ENCODE measurements at regions not wholly inside any gene's neighbourhood (a gene's known extent, or its start where the extent isn't known, plus 50 kb on each side); places are given as distances from the start of the nearest gene placed in this dataset.

DNA sequence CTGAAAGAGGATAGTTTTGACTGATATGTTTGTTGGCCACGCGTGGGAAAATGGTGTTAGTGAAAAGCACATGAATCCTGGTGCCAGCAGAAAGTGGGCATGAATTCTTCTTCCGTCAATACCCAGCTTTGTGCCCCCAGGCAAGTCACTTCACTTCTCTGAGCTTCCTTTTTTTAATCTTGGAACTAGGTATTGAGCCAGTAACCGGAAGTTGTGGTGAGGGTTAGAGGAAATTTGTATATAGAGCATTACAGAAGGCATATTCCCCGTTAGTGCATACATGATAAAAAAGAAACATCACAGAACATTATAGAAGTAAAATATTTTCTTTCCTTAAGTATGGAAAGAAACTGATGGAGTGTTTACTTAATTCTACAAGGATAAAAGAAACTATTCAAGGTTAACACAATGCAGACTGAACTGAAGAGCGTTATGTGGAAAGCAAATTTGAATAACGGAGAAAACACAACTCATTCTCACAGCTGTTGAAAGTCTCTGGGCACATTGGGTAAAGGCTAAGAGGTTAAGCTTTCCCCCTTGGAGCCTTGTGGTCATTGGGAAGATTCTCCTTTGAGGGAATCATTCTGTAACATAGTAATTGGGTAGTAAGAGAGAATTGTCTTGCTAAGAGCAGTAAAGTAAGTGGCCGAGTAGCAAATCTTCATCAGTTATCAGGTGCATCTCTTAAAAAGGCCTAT, 223.1 kb downstream of the BCAS1 start:
- H3K27ac ChIP-seq (ENCODE audit: low read length): no peak overlapping the region
- H3K4me1 ChIP-seq (ENCODE audit: control insufficient read depth, insufficient read depth, low read length): peaks cover 2% of the 10 kb centered on the region
- no peak overlapping the region for H3K4me3 ChIP-seq (ENCODE audit: low read length)
- DNase-seq: peak; percentile 39
- 94% methylated on average over 3 of the region's 8 CpGs for WGBS (ENCODE audit: insufficient coverage)
- no peaks in the 10 kb centered on the region for H3K36me3 ChIP-seq (ENCODE audit: control insufficient read depth, insufficient read depth, low read length)
- no peaks in the 10 kb centered on the region for H3K27me3 ChIP-seq (ENCODE audit: control insufficient read depth, insufficient read depth, low read length)
- H3K9me3 ChIP-seq (replicated peaks; ENCODE audit: control insufficient read depth, low read depth, low read length): no peaks in the 10 kb centered on the region

DNA sequence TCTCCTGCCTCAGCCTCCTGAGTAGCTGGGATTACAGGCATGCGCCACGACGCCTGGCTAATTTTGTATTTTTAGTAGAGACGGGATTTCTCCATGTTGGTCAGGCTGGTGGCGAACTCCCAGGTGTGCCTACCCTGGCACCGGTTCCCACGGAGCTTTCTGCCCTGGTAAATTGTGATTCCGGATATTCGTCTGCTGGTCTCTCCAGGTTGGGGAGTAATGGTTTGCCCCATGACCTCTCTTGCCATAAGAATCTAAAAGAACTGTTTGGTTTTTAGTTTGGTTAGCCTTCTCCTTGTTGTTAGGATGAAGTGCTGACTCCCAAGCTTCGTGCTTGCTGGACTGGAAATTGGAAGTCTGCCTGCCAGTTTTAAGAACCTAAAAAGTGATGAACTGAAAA, 223.8 kb downstream of the BCAS1 start:
- no peaks in the 10 kb centered on the region for H3K4me1 ChIP-seq (ENCODE audit: control insufficient read depth, insufficient read depth, low read length)
- H3K4me3 ChIP-seq (ENCODE audit: low read length): no peak overlapping the region
- no peaks in the 10 kb centered on the region for H3K36me3 ChIP-seq (ENCODE audit: control insufficient read depth, insufficient read depth, low read length)
- no peak for DNase-seq
- 83% methylated on average over 7 of the region's 10 CpGs for WGBS (ENCODE audit: insufficient coverage)
- no peaks in the 10 kb centered on the region for H3K9me3 ChIP-seq (replicated peaks; ENCODE audit: control insufficient read depth, low read depth, low read length)
- H3K27me3 ChIP-seq (ENCODE audit: control insufficient read depth, insufficient read depth, low read length): no peaks in the 10 kb centered on the region
- H3K27ac ChIP-seq (ENCODE audit: low read length): no peak overlapping the region

DNA sequence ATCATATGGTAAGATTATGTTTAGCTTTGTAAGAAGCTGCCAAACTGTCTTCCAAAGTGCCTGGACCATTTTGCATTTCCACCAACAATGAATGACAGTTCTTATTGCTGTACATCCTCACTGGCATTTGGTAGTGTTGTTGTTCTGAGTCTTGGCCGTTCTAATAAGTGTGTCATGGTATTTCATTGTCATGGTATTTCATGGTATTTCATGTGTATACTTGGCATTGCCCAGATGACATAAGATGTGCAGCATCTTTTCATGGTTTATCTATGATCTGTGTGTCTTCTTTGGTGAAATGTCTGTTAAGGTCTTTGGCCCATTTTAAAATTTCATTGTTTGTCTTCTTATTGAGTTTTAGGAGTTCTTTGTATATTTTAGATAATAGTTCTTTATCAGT, 224.4 kb downstream of the BCAS1 start:
- Histone ChIP-seq H3K4me1 (ENCODE audit: control insufficient read depth, insufficient read depth, low read length) (no peaks in the 10 kb centered on the region), H3K27me3 (ENCODE audit: control insufficient read depth, insufficient read depth, low read length) (no peaks in the 10 kb centered on the region), H3K9me3 (replicated peaks; ENCODE audit: control insufficient read depth, low read depth, low read length) (no peaks in the 10 kb centered on the region), H3K4me3 (ENCODE audit: low read length) (no peak overlapping the region), H3K36me3 (ENCODE audit: control insufficient read depth, insufficient read depth, low read length) (no peaks in the 10 kb centered on the region), H3K27ac (ENCODE audit: low read length) (no peak overlapping the region)
- no peak for DNase-seq
- no CpG with 5 or more reads among the region's 1 CpG for WGBS (ENCODE audit: insufficient coverage)

DNA sequence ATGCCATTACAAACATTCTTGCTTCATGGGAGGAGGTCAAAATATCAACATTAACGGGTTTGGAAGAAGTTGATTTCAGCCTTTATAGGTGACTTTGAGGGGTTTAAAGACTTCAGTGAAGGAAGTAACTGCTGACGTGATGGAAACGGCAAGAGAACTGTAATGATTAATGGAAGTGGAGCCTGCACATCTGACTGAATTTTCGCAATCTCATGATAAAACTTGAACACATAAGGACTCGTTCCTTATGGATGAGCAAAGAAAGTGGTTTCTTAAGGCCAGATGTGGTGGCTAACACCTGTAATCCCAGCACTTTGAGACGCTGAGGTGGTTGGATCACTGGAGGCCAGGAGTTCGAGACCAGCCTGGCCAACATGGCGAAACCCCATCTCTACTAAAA, 226.1 kb downstream of the BCAS1 start:
- peaks cover 3% of the 10 kb centered on the region for H3K4me1 ChIP-seq (ENCODE audit: control insufficient read depth, insufficient read depth, low read length)

DNA sequence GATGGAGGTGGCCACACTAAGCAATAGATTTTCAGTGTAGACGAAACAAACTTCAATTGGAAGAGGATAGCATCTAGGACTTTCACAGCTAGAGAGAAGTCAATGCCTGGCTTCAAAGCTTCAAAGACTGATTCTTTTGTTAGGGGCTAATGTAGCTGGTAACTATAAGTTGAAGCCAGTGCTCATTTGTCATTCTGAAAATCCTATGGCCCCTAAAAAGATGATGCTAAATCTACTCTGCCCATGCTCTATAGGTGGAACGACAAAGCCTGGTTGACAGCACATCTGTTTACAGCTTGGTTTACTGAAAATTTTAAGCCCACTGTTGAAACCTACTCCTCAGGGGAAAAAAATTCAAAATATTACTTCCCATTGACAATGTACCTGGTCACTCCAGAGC, 226.7 kb downstream of the BCAS1 start:
- H3K4me3 ChIP-seq (ENCODE audit: low read length): no peak overlapping the region
- H3K36me3 ChIP-seq (ENCODE audit: control insufficient read depth, insufficient read depth, low read length): no peaks in the 10 kb centered on the region
- no CpG with 5 or more reads among the region's 2 CpGs for WGBS (ENCODE audit: insufficient coverage)
- H3K9me3 ChIP-seq (replicated peaks; ENCODE audit: control insufficient read depth, low read depth, low read length): no peaks in the 10 kb centered on the region
- peaks cover 3% of the 10 kb centered on the region for H3K4me1 ChIP-seq (ENCODE audit: control insufficient read depth, insufficient read depth, low read length)
- H3K27ac ChIP-seq (ENCODE audit: low read length): no peak overlapping the region
- no peaks in the 10 kb centered on the region for H3K27me3 ChIP-seq (ENCODE audit: control insufficient read depth, insufficient read depth, low read length)
- no peak for DNase-seq

More for the DNA sequence above, 226.1 kb downstream of the BCAS1 start:
- WGBS (ENCODE audit: insufficient coverage): 83% methylated on average over 3 of the region's 8 CpGs
- H3K4me3 ChIP-seq (ENCODE audit: low read length): no peak overlapping the region
- H3K9me3 ChIP-seq (replicated peaks; ENCODE audit: control insufficient read depth, low read depth, low read length): no peaks in the 10 kb centered on the region
- H3K27ac ChIP-seq (ENCODE audit: low read length): no peak overlapping the region
- no peaks in the 10 kb centered on the region for H3K36me3 ChIP-seq (ENCODE audit: control insufficient read depth, insufficient read depth, low read length)
- no peak for DNase-seq
- no peaks in the 10 kb centered on the region for H3K27me3 ChIP-seq (ENCODE audit: control insufficient read depth, insufficient read depth, low read length)

DNA sequence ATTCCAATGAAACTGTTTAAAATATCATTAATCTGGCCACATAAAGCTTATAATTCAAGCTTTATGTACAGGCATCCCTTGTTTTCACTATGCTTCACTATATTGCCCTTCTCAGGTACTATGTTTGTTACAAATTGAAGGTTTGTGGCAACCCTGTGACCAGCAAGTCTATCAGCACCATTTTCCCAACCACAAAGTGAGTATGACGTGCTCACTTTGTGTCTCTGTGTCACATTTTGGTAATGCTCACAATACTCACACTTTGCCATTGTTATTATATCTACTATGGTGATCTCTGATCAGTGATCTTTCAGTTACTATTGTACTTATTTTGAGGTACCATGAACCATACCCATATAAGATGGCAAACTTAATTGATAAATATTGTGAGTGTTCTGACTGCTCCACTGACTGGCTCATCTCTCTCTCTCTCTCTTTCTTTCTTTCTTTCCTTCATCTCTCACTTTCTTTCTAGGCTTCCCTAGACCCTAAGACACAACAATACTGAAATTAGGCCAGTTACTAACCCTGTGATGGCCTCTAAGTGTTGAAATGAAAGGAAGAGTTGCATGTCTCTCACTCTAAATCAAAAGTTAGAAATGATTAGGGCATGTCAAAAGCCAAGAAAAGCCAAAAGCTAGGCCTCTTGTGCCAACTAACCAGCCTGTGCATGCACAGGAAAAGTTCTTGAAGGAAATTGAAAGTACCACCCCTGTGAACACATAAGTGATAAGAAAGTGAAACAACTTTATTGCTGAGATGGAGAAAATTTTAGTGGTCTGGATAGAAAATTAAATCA, 227.9 kb downstream of the BCAS1 start:
- Histone ChIP-seq H3K4me3 (ENCODE audit: low read length) (no peak overlapping the region), H3K9me3 (replicated peaks; ENCODE audit: control insufficient read depth, low read depth, low read length) (no peaks in the 10 kb centered on the region), H3K27me3 (ENCODE audit: control insufficient read depth, insufficient read depth, low read length) (no peaks in the 10 kb centered on the region), H3K4me1 (ENCODE audit: control insufficient read depth, insufficient read depth, low read length) (peaks cover 3% of the 10 kb centered on the region), H3K36me3 (ENCODE audit: control insufficient read depth, insufficient read depth, low read length) (no peaks in the 10 kb centered on the region), H3K27ac (ENCODE audit: low read length) (no peak overlapping the region)
- no peak for DNase-seq
- no CpG with 5 or more reads among the region's 1 CpG for WGBS (ENCODE audit: insufficient coverage)

DNA sequence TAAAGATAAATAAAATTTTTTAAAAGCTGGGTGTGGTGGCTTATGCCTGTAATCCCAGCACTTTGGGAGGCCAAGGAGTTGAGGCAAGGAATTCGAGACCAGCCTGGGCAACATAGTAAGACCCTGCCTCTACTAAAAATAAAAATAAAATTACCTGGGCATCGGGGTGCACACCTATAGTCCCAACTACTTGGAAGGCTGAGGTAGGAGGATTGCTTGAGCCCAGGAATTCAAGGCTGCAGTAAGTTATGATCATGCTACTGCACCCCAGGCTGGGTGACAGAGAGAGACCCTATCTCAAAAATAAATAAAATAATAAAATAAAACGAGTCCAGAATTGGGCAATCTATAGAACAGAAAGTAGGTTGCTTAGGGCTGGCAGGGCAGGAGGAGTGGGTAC, 228.7 kb downstream of the BCAS1 start:
- no peaks in the 10 kb centered on the region for H3K9me3 ChIP-seq (replicated peaks; ENCODE audit: control insufficient read depth, low read depth, low read length)
- no peak for DNase-seq
- H3K36me3 ChIP-seq (ENCODE audit: control insufficient read depth, insufficient read depth, low read length): no peaks in the 10 kb centered on the region
- no peaks in the 10 kb centered on the region for H3K27me3 ChIP-seq (ENCODE audit: control insufficient read depth, insufficient read depth, low read length)
- H3K4me3 ChIP-seq (ENCODE audit: low read length): no peak overlapping the region
- no peak overlapping the region for H3K27ac ChIP-seq (ENCODE audit: low read length)
- WGBS (ENCODE audit: insufficient coverage): no CpG with 5 or more reads among the region's 3 CpGs
- H3K4me1 ChIP-seq (ENCODE audit: control insufficient read depth, insufficient read depth, low read length): peaks cover 3% of the 10 kb centered on the region

DNA sequence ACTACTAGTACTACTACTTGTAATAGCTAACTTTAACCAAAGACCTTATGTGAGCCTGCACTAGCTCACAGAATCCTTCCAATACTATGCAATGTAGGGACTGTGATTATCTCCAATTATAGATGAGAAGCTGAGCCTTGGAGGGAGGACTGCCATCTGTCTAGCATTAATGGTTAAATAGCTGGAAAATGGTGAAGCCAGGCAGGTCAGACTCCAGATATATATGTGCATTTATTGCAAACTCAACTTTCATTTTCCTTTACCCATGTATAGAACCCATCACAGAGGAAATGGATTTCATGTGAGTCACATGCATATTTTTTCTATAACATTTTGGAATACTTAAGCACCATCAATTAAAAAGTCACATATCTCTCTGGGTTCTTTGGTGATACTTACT, 229.9 kb downstream of the BCAS1 start:
- Histone ChIP-seq H3K4me1 (ENCODE audit: control insufficient read depth, insufficient read depth, low read length) (peaks cover 3% of the 10 kb centered on the region), H3K9me3 (replicated peaks; ENCODE audit: control insufficient read depth, low read depth, low read length) (no peaks in the 10 kb centered on the region), H3K27ac (ENCODE audit: low read length) (no peak overlapping the region), H3K4me3 (ENCODE audit: low read length) (no peak overlapping the region), H3K36me3 (ENCODE audit: control insufficient read depth, insufficient read depth, low read length) (no peaks in the 10 kb centered on the region), H3K27me3 (ENCODE audit: control insufficient read depth, insufficient read depth, low read length) (no peaks in the 10 kb centered on the region)
- no peak for DNase-seq

DNA sequence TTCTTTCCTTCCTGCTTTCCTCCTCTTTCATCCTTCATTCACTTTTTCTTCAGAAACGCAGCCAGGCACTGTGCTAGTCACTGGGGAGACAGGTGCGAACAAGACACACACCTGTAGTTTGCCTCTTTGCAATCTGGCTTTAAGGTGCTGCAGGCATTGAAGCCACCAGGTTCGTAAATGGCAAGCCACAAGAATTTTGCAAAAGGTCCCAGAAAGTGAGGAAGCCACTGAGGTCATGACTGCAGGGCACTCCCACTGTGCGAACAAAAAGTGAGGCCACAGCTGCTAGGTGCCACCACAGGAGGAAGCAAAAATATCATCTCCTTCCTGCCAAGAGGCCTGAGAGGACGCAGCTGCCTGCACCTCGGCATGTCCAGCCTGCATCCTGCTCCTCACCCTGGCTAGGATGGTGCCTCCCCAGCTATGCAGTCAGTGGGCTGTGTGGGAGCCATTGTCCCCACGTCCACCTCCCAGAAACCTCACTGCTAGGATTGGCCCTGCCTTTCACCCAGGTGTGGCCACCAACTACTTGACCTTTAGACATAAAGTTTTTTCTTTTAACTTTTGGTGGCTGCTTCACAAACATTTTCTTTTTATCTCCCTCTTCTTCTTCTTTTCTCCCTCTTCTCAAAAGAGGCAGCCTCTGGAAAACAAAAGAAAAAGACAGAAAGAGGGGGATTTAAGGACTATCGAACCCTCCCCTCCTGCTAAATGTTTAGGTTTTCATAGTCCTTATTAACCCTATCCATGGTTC, 230.8 kb downstream of the BCAS1 start:
- Histone ChIP-seq H3K4me3 (ENCODE audit: low read length) (no peak overlapping the region), H3K36me3 (ENCODE audit: control insufficient read depth, insufficient read depth, low read length) (no peaks in the 10 kb centered on the region), H3K27ac (ENCODE audit: low read length) (no peak overlapping the region), H3K4me1 (ENCODE audit: control insufficient read depth, insufficient read depth, low read length) (peaks cover 3% of the 10 kb centered on the region), H3K9me3 (replicated peaks; ENCODE audit: control insufficient read depth, low read depth, low read length) (no peaks in the 10 kb centered on the region), H3K27me3 (ENCODE audit: control insufficient read depth, insufficient read depth, low read length) (no peaks in the 10 kb centered on the region)
- 62% methylated on average over 7 of the region's 8 CpGs for WGBS (ENCODE audit: insufficient coverage)
- DNase-seq: no peak

DNA sequence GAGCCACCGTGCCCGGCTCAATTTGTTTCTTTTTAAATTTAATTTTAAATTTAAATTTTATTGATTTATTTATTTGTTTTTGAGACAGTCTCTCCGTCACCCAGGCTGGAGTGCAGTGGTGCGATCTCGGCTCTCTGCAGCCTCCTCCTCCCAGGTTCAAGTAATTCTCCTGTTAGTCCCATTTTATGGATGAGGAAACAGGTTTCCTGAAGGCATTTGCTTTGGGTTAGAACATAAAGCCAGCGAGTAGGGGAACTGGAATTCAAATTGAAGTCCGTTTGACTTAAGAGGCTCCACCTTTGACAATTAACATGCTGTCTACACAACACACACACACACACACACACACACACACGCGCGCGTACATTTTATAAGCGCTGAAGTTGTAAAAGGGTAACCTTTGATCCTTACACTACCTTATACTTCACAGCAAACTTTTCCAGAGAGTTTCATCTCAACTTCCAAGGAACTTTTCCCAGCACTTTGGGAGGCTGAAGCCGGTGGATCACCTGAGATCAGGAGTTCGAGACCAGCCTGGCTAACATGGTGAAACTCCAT, 232.0 kb downstream of the BCAS1 start:
- peaks cover 3% of the 10 kb centered on the region for H3K4me1 ChIP-seq (ENCODE audit: control insufficient read depth, insufficient read depth, low read length)
- H3K36me3 ChIP-seq (ENCODE audit: control insufficient read depth, insufficient read depth, low read length): no peaks in the 10 kb centered on the region
- H3K27ac ChIP-seq (ENCODE audit: low read length): no peak overlapping the region
- no peak for DNase-seq
- 48% methylated on average over 5 of the region's 14 CpGs for WGBS (ENCODE audit: insufficient coverage)
- H3K9me3 ChIP-seq (replicated peaks; ENCODE audit: control insufficient read depth, low read depth, low read length): no peaks in the 10 kb centered on the region
- no peak overlapping the region for H3K4me3 ChIP-seq (ENCODE audit: low read length)
- H3K27me3 ChIP-seq (ENCODE audit: control insufficient read depth, insufficient read depth, low read length): no peaks in the 10 kb centered on the region

All from muscle of leg (tissue), 3 donors.